Neuronal stem cell (in vitro differentiated cells): ENCODE measurements at regions not wholly inside any gene's neighbourhood (a gene's known extent, or its start where the extent isn't known, plus 50 kb on each side); places are given as distances from the start of the nearest gene placed in this dataset.

ENCODE experiments used
- DNase-seq: peaks from one replicate; pipeline ENCODE4 v3.0.0-alpha.2; 2013; ENCODE audit warnings: low spot score
- H2AFZ ChIP-seq: one replicate; pipeline ENCODE4 v1.6.1; 2013; ENCODE audit warnings: mild to moderate bottlenecking, low read length, inconsistent platforms
- H2AK5ac ChIP-seq: 2 replicates; pipeline ENCODE4 v1.6.1; 2013; ENCODE audit warnings: low read depth, mild to moderate bottlenecking, inconsistent platforms, low read length, moderate library complexity, mixed read lengths
- H2BK120ac ChIP-seq: 2 replicates; pipeline ENCODE4 v1.6.1; 2013; ENCODE audit warnings: low read depth, mild to moderate bottlenecking, inconsistent platforms, low read length, moderate library complexity, mixed read lengths
- H2BK12ac ChIP-seq: one replicate; pipeline ENCODE4 v1.6.1; 2013; ENCODE audit warnings: low read length, inconsistent platforms
- H2BK15ac ChIP-seq: 2 replicates; pipeline ENCODE4 v1.6.1; 2013; ENCODE audit warnings: mild to moderate bottlenecking, low read length, inconsistent platforms, mixed read lengths
- H2BK5ac ChIP-seq: one replicate; pipeline ENCODE4 v1.6.1; 2013; ENCODE audit warnings: inconsistent platforms, mild to moderate bottlenecking, low read length, moderate library complexity
- H3K14ac ChIP-seq: one replicate; pipeline ENCODE4 v1.6.1; 2013; ENCODE audit warnings: low read length, inconsistent platforms
- H3K18ac ChIP-seq: 2 replicates; pipeline ENCODE4 v1.6.1; 2013; ENCODE audit warnings: low read length, inconsistent platforms
- H3K23ac ChIP-seq: 2 replicates; pipeline ENCODE4 v1.6.1; 2013; ENCODE audit warnings: low read depth, mild to moderate bottlenecking, mixed read lengths, low read length, inconsistent platforms; ENCODE audit not compliant: poor library complexity
- H3K27ac ChIP-seq: replicated peaks from 3 replicates; pipeline ENCODE4 v1.5.1; 2013; ENCODE audit warnings: low read length, inconsistent platforms
- H3K27me3 ChIP-seq, 3 experiments: 2 replicates each; pipeline ENCODE4 v1.6.1; 2013; ENCODE audit warnings: low read length in 3 of 3, mild to moderate bottlenecking in 2 of 3, inconsistent platforms in 1 of 3, low read depth in 1 of 3, mixed read lengths in 1 of 3, moderate library complexity in 1 of 3; ENCODE audit not compliant: control insufficient read depth in 3 of 3, insufficient read depth in 3 of 3
- H3K36me3 ChIP-seq, 2 donors: replicated peaks in 1 of 2; 2 replicates each; pipeline ENCODE4 v1.6.1; 2013; ENCODE audit warnings: low read length in 2 of 2; ENCODE audit not compliant: control insufficient read depth in 2 of 2, insufficient read depth in 2 of 2
- H3K4ac ChIP-seq: 2 replicates; pipeline ENCODE4 v1.6.1; 2013; ENCODE audit warnings: inconsistent platforms, mild to moderate bottlenecking, low read length, moderate library complexity
- H3K4me1 ChIP-seq, 2 donors: 1 replicate in 1 of 2; 2 replicates in 1 of 2; pipeline ENCODE4 v1.6.1; 2013; ENCODE audit warnings: low read length in 2 of 2, low read depth in 1 of 2; ENCODE audit not compliant: control insufficient read depth in 2 of 2, insufficient read depth in 1 of 2
- H3K4me2 ChIP-seq: one replicate; pipeline ENCODE4 v1.6.1; 2013; ENCODE audit warnings: mild to moderate bottlenecking, low read length, inconsistent platforms; ENCODE audit not compliant: insufficient read depth, poor library complexity, severe bottlenecking
- H3K4me3 ChIP-seq, 2 donors: 2 replicates each; pipeline ENCODE4 v1.5.1; 2013; ENCODE audit warnings: low read length in 2 of 2, mild to moderate bottlenecking in 2 of 2, inconsistent platforms in 1 of 2, moderate library complexity in 1 of 2
- H3K79me1 ChIP-seq: one replicate; pipeline ENCODE4 v1.6.1; 2013; ENCODE audit warnings: low read depth, mild to moderate bottlenecking, inconsistent platforms, low read length, moderate library complexity
- H3K9ac ChIP-seq: one replicate; pipeline ENCODE4 v1.6.1; 2013; ENCODE audit warnings: mild to moderate bottlenecking, low read depth, low read length, inconsistent platforms; ENCODE audit not compliant: poor library complexity
- H3K9me3 ChIP-seq, 2 donors: replicated peaks in 1 of 2; 2 replicates each; pipeline versions ENCODE3 to v1.6.1; 2013; ENCODE audit warnings: low read length in 2 of 2, mild to moderate bottlenecking in 2 of 2, inconsistent platforms in 1 of 2, low read depth in 1 of 2, mixed read lengths in 1 of 2, moderate library complexity in 1 of 2; ENCODE audit not compliant: control insufficient read depth in 2 of 2, insufficient read depth in 1 of 2
- H4K8ac ChIP-seq: one replicate; pipeline ENCODE4 v1.6.1; 2013; ENCODE audit warnings: low read depth, mild to moderate bottlenecking, inconsistent platforms, low read length, moderate library complexity
- H4K91ac ChIP-seq: one replicate; pipeline ENCODE4 v1.6.1; 2013; ENCODE audit warnings: low read length, low read depth, mild to moderate bottlenecking, inconsistent platforms; ENCODE audit not compliant: poor library complexity
- WGBS, 2 donors: extraction: QIAGEN DNeasy Blood & Tissue Kit; methylation state at CpG; one replicate each; pipeline ENCODE4 v1.1.7; 2013; ENCODE audit warnings: missing lambda C conversion rate in 2 of 2, mixed read lengths in 1 of 2; ENCODE audit not compliant: insufficient read length in 2 of 2, insufficient replicate concordance in 1 of 2; ENCODE audit errors: extremely low coverage in 2 of 2; 5-methylcytosine and 5-hydroxymethylcytosine counted together

GRCh38 chr11:120041625-120042024, 96.3 kb downstream of the TRIM29 start:
- Histone ChIP-seq H2AK5ac (no peak overlapping the region), H3K27me3 (peaks cover 0 to 8% (median 0%) of the 10 kb centered on the region in 3 experiments), H2BK120ac (no peak overlapping the region), H3K9ac (no peak overlapping the region), H2BK5ac (no peak overlapping the region), H3K36me3 (no peaks in the 10 kb centered on the region), H2BK12ac (no peak overlapping the region), H3K4me2 (no peak overlapping the region), H3K4me1 (peaks cover 0 to 15% of the 10 kb centered on the region in 2 donors), H3K4me3 (no peak overlapping the region), H2AFZ (no peak overlapping the region), H3K4ac (no peak overlapping the region), H4K8ac (no peak overlapping the region), H3K18ac (no peak overlapping the region), H3K23ac (no peak overlapping the region), H3K14ac (no peak overlapping the region), H4K91ac (no peak overlapping the region), H3K27ac (no peak overlapping the region), H3K79me1 (no peaks in the 10 kb centered on the region), H2BK15ac (no peak overlapping the region), H3K9me3 (peaks cover 0 to 4% of the 10 kb centered on the region in 2 donors)
- whole genome bisulfite sequencing, 2 donors = no CpG with 5 or more reads among the region's 2 CpGs
- DNase-seq = no peak

- no peak overlapping the region for H3K27ac ChIP-seq
- no CpG with 5 or more reads among the region's 6 CpGs for WGBS, 2 donors
These were observed 97.6 kb downstream of the TRIM29 start for GRCh38 chr11:120040151-120040840.

GRCh38 chr11:120039039-120039438, 98.9 kb downstream of the TRIM29 start:
- H2AFZ ChIP-seq = no peak overlapping the region
- no peak overlapping the region for H4K8ac ChIP-seq
- peaks cover 0 to 5% of the 10 kb centered on the region in 2 donors for H3K9me3 ChIP-seq
- no peak overlapping the region for H2BK15ac ChIP-seq
- H3K79me1 ChIP-seq = no peaks in the 10 kb centered on the region
- no peaks in the 10 kb centered on the region for H3K36me3 ChIP-seq
- no peak overlapping the region for H3K4ac ChIP-seq
- no peak overlapping the region for H3K4me2 ChIP-seq
- no peak overlapping the region for H2BK12ac ChIP-seq
- H3K23ac ChIP-seq = no peak overlapping the region
- no peak overlapping the region for H4K91ac ChIP-seq
- no peak overlapping the region for H3K18ac ChIP-seq
- no peak overlapping the region for H3K4me3 ChIP-seq
- no peak overlapping the region for H2BK120ac ChIP-seq
- no peak overlapping the region for H2BK5ac ChIP-seq
- H3K14ac ChIP-seq = no peak overlapping the region
- no peak for DNase-seq
- no peak overlapping the region for H3K9ac ChIP-seq
- no CpG with 5 or more reads among the region's 1 CpG for WGBS, 2 donors
- H3K4me1 ChIP-seq = peaks cover 0 to 10% of the 10 kb centered on the region in 2 donors
- H3K27ac ChIP-seq = no peak overlapping the region
- H2AK5ac ChIP-seq = no peak overlapping the region
- peaks cover 0 to 8% (median 0%) of the 10 kb centered on the region in 3 experiments for H3K27me3 ChIP-seq

More at GRCh38 chr11:120040151-120040840, 97.6 kb downstream of the TRIM29 start:
- no peak for DNase-seq
- H3K79me1 ChIP-seq = no peaks in the 10 kb centered on the region
- peak overlapping the region; percentile 9 for H3K14ac ChIP-seq
- H3K9me3 ChIP-seq = peaks cover 0 to 5% of the 10 kb centered on the region in 2 donors
- peak overlapping the region; percentile 7 for H3K4ac ChIP-seq
- H3K36me3 ChIP-seq = no peaks in the 10 kb centered on the region
- no peak overlapping the region for H2AFZ ChIP-seq
- H3K4me2 ChIP-seq = no peak overlapping the region
- H3K18ac ChIP-seq = peak overlapping the region; percentile 16
- no peak overlapping the region for H4K91ac ChIP-seq
- H2BK120ac ChIP-seq = no peak overlapping the region
- no peak overlapping the region for H2BK5ac ChIP-seq
- H2BK15ac ChIP-seq = peak overlapping the region; percentile 66
- peaks cover 0 to 8% (median 0%) of the 10 kb centered on the region in 3 experiments for H3K27me3 ChIP-seq
- no peak overlapping the region for H3K4me3 ChIP-seq
- H3K4me1 ChIP-seq = peaks cover 0 to 15% of the 10 kb centered on the region in 2 donors
- no peak overlapping the region for H3K9ac ChIP-seq
- no peak overlapping the region for H3K23ac ChIP-seq
- no peak overlapping the region for H4K8ac ChIP-seq
- H2BK12ac ChIP-seq = peak overlapping the region; percentile 24
- H2AK5ac ChIP-seq = peak overlapping the region; percentile 27

- H2BK15ac ChIP-seq = no peak overlapping the region
- no peak overlapping the region for H3K9ac ChIP-seq
- no peak overlapping the region for H2AK5ac ChIP-seq
- WGBS, 2 donors = no CpG with 5 or more reads among the region's 3 CpGs
- H3K18ac ChIP-seq = no peak overlapping the region
- H3K9me3 ChIP-seq = peaks cover 0 to 5% of the 10 kb centered on the region in 2 donors
- H3K36me3 ChIP-seq = no peaks in the 10 kb centered on the region
- no peak overlapping the region for H3K27ac ChIP-seq
- no peaks in the 10 kb centered on the region for H3K79me1 ChIP-seq
- no peak overlapping the region for H3K4me3 ChIP-seq
- H3K4me1 ChIP-seq = peaks cover 0 to 10% of the 10 kb centered on the region in 2 donors
- no peak overlapping the region for H3K14ac ChIP-seq
- H2BK12ac ChIP-seq = no peak overlapping the region
- no peak overlapping the region for H3K23ac ChIP-seq
- no peak for DNase-seq
- no peak overlapping the region for H3K4ac ChIP-seq
- no peak overlapping the region for H2AFZ ChIP-seq
- H4K91ac ChIP-seq = no peak overlapping the region
- no peak overlapping the region for H3K4me2 ChIP-seq
- no peak overlapping the region for H4K8ac ChIP-seq
- H3K27me3 ChIP-seq = peaks cover 0 to 8% (median 0%) of the 10 kb centered on the region in 3 experiments
- H2BK5ac ChIP-seq = no peak overlapping the region
- no peak overlapping the region for H2BK120ac ChIP-seq
These were observed 100.8 kb downstream of the TRIM29 start for GRCh38 chr11:120037111-120037510.
